ENCODE measurements at regions not wholly inside any gene's neighbourhood (a gene's known extent, or its start where the extent isn't known, plus 50 kb on each side); places are given as distances from the start of the nearest gene placed in this dataset.
"Not testable (repeated sequence)": the region's sequence is repeated elsewhere in the genome, so short reads cannot be mapped to it uniquely, and the experiment has no call there.

DNA sequence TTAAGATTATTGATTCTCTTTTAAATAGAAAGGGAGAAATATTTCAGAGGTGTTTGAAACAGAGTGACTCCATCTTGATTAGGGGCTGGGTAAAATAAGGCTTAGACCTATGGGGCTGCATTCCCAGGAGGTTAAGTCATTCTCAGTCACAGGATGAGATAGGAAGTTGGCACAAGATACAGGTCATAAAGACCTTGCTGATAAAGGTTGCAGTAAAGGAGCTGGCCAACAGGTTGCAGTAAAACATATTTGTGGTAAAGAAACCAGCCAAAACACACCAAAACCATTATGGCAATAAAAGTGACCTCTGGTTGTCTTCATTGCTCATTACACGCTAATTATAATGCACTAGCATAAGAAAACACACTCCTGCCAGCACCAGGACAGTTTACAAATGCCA, 165.0 kb downstream of the SPIN4 start:
- no peak for DNase-seq (ENCODE audit: low read depth in 2 of 3, low spot score in 2 of 3)

- not testable (repeated sequence) for DNase-seq (ENCODE audit: low read depth in 2 of 3, low spot score in 2 of 3)
Measured at GRCh38 chrX:63179852-63180251, 171.3 kb downstream of the SPIN4 start.

DNA sequence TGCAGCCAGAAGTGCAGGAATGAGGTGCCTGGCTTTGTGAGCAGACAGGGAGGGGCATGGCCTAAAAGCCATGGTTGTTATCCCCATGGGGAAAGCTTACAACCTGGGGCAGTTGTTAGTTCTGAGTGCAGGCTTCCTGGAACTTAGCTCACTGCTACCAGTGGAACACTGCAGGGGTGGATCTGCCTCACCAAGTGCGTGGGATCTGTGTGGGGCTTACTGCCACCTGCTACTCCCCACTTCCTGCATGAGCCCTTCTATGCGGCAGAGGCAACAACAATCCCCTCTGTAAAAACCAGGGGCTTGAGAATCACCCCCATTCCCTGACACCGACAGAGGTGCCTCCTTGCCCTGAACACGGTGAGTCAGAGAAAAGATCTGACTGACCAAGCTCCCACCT, 174.6 kb downstream of the SPIN4 start:
- DNase-seq (ENCODE audit: low read depth in 2 of 3, low spot score in 2 of 3), result not testable (repeated sequence)

- DNase-seq (ENCODE audit: low read depth in 2 of 3, low spot score in 2 of 3), result not testable (repeated sequence)
Measured at GRCh38 chrX:63173841-63174718, 177.1 kb downstream of the SPIN4 start.

DNA sequence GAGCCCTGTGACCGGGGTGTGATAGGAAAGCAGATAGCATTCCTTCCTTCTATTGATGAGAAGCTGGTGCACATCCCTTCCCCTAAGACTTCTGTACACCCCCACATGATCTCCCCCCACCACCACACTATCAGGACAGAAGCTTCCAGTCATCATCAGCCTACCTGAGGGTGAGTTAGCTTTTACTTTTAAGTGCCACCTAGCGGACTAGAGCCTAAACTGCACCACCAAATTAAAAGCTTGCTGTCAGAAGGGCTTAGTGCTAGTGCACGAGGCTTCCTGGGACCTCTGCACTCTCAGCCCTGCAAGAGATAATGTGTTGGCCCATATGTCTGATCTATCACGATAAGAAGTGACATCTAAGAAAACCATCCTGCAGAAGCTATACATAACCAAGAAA, 181.7 kb downstream of the SPIN4 start:
- not testable (repeated sequence) for DNase-seq (ENCODE audit: low read depth in 2 of 3, low spot score in 2 of 3)

DNA sequence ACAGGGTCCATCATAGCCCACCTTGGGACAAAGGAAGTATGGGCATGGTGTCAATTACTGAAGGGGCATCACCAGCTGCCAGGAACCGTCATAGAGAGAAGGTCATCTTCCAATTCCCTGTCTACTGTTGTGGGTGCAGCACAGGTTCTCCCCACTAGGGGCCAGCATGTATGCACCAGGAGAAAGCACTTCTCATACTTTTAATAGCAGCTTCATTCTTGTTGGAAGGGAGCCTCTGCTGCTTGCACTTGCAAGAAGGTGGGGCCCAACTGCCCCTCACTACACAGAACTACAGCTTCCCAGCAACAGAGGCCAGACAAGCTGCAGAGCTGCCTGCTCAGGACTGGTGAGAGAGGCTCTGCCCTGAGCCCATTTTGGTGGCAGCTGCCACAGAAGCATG, 182.2 kb downstream of the SPIN4 start:
- not testable (repeated sequence) for DNase-seq (ENCODE audit: low read depth in 2 of 3, low spot score in 2 of 3)

DNA sequence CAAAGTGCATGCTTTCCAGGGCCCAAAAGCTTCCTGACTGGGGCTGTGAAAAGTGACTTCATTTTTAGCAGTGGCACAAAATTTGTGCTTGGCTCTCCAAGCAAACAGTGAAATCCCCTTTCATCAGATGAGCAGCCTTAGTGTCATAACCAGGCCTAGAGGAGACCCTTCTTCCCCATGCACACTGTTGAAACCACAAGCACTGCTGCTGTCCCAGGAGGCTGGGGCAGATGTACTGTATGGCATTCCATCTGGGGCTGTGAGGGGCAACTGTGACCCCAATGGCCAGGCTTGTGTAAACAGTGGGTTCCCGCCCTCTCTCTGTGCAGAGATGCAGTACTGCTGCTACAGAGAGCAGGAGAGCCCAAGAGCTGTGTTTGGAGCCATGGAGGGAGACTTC, 184.1 kb downstream of the SPIN4 start:
- not testable (repeated sequence) for DNase-seq (ENCODE audit: low read depth in 2 of 3, low spot score in 2 of 3)

GRCh38 chrX:63160994-63161393, 190.1 kb downstream of the SPIN4 start:
- DNase-seq (ENCODE audit: low read depth in 2 of 3, low spot score in 2 of 3), result not testable (repeated sequence)

GRCh38 chrX:63160340-63160739, 190.8 kb downstream of the SPIN4 start:
- DNase-seq (ENCODE audit: low read depth in 2 of 3, low spot score in 2 of 3), result not testable (repeated sequence)

- DNase-seq (ENCODE audit: low read depth in 2 of 3, low spot score in 2 of 3), result not testable (repeated sequence)
Measured at GRCh38 chrX:63145526-63145925, 205.6 kb downstream of the SPIN4 start.

- DNase-seq (ENCODE audit: low read depth in 2 of 3, low spot score in 2 of 3), result not testable (repeated sequence)
Measured at GRCh38 chrX:63142588-63142987, 208.5 kb downstream of the SPIN4 start.

DNA sequence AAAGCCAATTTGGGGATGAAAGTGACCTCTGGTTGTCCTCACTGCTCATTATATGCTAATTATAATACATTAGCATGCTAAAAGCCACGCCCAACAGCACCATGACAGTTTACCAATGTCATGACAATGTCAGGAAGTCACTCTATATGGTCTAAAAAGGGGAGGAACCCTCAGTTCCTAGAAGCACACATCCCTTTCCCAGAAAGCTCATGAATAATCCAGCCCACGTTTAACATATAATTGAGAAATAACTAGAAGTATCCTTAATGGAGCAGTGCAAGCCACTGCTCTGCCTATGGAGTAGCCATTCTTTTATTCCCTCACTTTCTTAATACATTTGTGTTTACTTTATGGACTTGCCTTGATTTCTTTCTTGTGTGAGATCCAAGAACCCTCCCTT, 215.3 kb downstream of the SPIN4 start:
- not testable (repeated sequence) for DNase-seq (ENCODE audit: low read depth in 2 of 3, low spot score in 2 of 3)

- DNase-seq (ENCODE audit: low read depth in 2 of 3, low spot score in 2 of 3), result no peak
Measured at GRCh38 chrX:63128509-63128908, 222.6 kb downstream of the SPIN4 start.

DNA sequence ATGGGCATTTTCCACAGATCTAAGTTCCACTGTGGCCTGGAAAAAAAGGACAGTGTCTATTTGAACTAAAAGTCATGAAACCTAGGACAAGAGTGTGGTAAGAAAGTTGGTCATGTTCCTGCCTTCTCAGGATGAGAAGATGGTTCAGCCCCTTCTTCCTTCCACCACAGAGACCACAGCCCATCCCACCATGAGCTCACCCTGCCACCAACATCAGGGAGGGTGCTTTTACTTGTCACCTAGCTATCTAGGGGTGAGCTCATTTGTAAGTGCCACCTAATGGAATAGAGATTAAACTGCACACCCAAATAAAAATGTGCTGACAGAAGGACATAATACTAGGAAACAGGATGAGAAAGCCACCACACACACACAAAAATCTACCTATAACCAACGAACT, 235.9 kb downstream of the SPIN4 start:
- DNase-seq (ENCODE audit: low read depth in 2 of 3, low spot score in 2 of 3), result no peak

DNA sequence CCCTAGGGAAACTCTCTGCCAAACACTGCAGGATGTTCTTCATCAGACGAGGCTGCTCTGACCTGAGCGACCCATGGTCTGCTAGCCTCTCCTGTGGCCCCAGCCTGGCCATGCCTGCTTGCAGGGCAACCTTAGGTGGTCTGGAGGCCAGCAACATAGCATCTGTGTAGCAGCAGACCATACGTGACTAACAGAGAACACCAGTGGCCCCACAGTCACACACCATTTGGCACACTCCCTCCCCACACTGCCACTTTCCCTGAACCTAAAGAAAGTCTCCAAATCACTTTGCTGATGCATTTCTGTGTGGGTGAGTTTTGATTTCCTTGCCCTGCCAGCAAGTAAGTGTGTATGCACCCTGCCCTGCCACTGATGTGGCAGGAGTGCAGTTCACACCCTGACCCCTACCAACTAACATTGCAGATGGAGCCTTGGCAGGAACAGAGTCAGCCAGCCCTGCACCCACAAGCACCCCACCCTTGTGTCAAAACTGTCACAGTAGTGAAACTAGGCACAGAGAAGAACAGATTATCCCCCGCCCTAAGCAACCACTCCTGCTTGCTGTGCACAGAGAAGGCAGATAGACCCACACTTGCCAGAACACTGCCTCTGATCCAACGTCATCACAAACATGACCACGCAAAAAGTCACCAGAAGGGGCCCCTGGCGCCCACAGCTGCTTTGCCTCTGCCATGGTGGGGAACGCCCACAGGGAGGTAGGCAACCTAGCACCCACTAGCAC, 249.1 kb downstream of the SPIN4 start:
- DNase-seq (ENCODE audit: low read depth in 2 of 3, low spot score in 2 of 3), result no peak

- DNase-seq (ENCODE audit: low read depth in 2 of 3, low spot score in 2 of 3), result no peak
Measured at GRCh38 chrX:63058204-63058603, 292.9 kb downstream of the SPIN4 start.

DNA sequence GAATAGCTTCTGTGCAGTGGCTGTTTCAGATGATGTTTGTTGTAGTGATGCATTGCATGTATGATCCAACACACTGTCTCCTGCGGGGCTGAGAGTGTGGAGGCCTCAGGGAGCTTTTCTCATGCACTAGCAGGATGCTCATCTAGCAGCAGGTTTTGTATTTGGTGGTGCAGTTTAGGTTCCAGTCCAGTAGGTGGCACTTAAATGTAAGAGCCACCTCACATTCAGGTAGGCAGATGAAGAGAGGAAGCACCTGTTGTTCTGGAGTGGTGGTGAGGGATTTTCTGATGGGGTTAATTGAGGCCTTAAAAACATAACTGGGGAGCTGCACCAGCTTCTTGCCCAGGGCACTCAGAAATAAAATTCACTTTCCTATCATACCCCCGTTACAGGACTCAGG, 300.9 kb downstream of the SPIN4 start:
- no peak for DNase-seq (ENCODE audit: low read depth in 2 of 3, low spot score in 2 of 3)

DNA sequence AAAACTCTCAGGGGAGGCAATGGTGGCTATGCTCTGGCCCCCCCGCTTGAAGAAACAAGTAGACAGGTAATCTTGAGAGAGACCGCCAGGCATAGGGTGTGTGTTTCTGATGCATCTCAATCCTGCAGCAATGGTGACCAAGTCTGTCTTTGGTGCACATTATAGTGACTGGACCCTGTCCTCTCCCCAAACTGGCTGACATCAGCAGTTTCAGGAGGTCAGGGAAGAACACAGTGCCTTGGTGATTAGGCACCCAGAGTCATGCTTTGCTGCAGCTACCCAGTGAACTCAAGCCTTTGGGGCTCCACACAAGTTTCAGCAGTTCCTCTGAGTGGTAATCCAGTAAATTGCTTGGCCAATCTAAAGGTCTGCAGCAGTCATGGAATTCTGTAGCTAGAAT, 318.3 kb downstream of the SPIN4 start:
- no peak for DNase-seq (ENCODE audit: low read depth in 2 of 3, low spot score in 2 of 3)

GRCh38 chrX:63013549-63013948, 337.6 kb downstream of the SPIN4 start:
- no peak for DNase-seq (ENCODE audit: low read depth in 2 of 3, low spot score in 2 of 3)

GRCh38 chrX:63012574-63012973, 338.6 kb downstream of the SPIN4 start:
- no peak for DNase-seq (ENCODE audit: low read depth in 2 of 3, low spot score in 2 of 3)

- not testable (repeated sequence) for DNase-seq (ENCODE audit: low read depth in 2 of 3, low spot score in 2 of 3)
Measured at GRCh38 chrX:63000196-63000595, 350.9 kb downstream of the SPIN4 start.

Measured in hematopoietic multipotent progenitor cell (in vitro differentiated cells).